ENCODE measurements at regions not wholly inside any gene's neighbourhood (a gene's known extent, or its start where the extent isn't known, plus 50 kb on each side); places are given as distances from the start of the nearest gene placed in this dataset.
"Not testable (repeated sequence)": the region's sequence is repeated elsewhere in the genome, so short reads cannot be mapped to it uniquely, and the experiment has no call there.

GRCh38 chrX:5702890-5703289, 525.8 kb downstream of the NLGN4X start:
- H3K9me3 Mint-ChIP-seq = peaks cover 0 to 4% (median 0%) of the 10 kb centered on the region in 7 donors
- Histone ChIP-seq H3K9me3 (ENCODE audit: control insufficient read depth in 2 of 2, low read length in 2 of 2) (no peaks in the 10 kb centered on the region), H3K36me3 (ENCODE audit: control insufficient read depth, insufficient read depth, low read length) (no peaks in the 10 kb centered on the region), H3K4me1 (ENCODE audit: control insufficient read depth, insufficient read depth, low read length, poor library complexity, severe bottlenecking) (no peaks in the 10 kb centered on the region), H3K27me3 (ENCODE audit: control insufficient read depth, insufficient read depth, low read length) (no peaks in the 10 kb centered on the region), H3K4me3 (ENCODE audit: low read depth, low read length) (no peak overlapping the region), H3K27ac (ENCODE audit: insufficient read depth, low read length, poor library complexity, severe bottlenecking) (no peak overlapping the region)
- ATAC-seq (ENCODE audit: low read depth in 2 of 2) = no peak
- no peaks in the 10 kb centered on the region for H3K27me3 Mint-ChIP-seq
- no peaks in the 10 kb centered on the region for H3K36me3 Mint-ChIP-seq
- no peak overlapping the region for H3K4me3 Mint-ChIP-seq
- H3K27ac Mint-ChIP-seq = no peak overlapping the region
- no peak for DNase-seq
- H3K4me1 Mint-ChIP-seq = no peaks in the 10 kb centered on the region

DNA sequence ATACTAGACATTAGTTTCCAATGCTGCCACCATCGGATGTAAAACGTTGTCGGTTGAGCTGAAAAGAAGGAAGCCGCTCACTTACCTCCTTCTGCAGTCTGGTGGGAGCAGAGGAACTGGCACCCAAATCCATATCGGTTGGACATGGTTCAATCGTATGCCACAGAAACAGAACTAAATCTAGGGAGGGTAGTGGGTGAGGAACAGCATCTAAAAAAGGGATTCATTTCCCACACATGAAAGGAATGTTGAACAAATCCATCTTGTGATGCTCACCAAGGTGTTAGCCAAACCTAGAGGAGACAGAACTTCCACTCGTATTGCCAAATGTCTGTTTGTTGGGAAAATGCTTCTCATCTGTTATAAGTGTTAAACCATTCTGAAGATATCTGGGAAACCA, 532.7 kb downstream of the NLGN4X start:
- H3K4me3 ChIP-seq (ENCODE audit: low read depth, low read length) = no peak overlapping the region
- Mint-ChIP-seq H3K36me3 (no peaks in the 10 kb centered on the region), H3K27ac (no peak overlapping the region), H3K9me3 (peaks cover 0 to 8% (median 1%) of the 10 kb centered on the region in 7 donors), H3K4me3 (no peak overlapping the region), H3K4me1 (no peaks in the 10 kb centered on the region), H3K27me3 (no peaks in the 10 kb centered on the region)
- no peaks in the 10 kb centered on the region for H3K27me3 ChIP-seq (ENCODE audit: control insufficient read depth, insufficient read depth, low read length)
- H3K4me1 ChIP-seq (ENCODE audit: control insufficient read depth, insufficient read depth, low read length, poor library complexity, severe bottlenecking) = no peaks in the 10 kb centered on the region
- no peaks in the 10 kb centered on the region for H3K9me3 ChIP-seq (ENCODE audit: control insufficient read depth in 2 of 2, low read length in 2 of 2)
- no peak for ATAC-seq (ENCODE audit: low read depth in 2 of 2)
- H3K27ac ChIP-seq (ENCODE audit: insufficient read depth, low read length, poor library complexity, severe bottlenecking) = no peak overlapping the region
- no peaks in the 10 kb centered on the region for H3K36me3 ChIP-seq (ENCODE audit: control insufficient read depth, insufficient read depth, low read length)
- DNase-seq = no peak

DNA sequence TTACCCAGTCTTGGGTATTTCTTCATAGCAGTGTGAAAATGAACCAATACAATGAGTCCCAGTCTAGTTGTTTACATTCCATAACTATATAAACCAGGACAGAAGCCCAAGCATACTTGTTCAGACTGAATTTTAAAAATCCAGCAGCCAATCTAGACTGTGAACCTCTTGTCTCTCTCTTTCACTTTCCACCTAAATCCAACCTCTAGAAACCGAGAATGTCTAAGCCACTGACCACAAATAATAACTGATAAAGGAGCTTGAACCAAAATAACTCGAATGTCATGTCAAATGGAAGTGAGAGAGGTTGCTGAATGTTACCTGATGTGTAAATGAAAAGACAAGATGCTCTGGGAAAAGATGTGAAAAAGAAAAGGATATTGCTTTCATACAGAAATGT, 544.7 kb downstream of the NLGN4X start:
- H3K4me3 ChIP-seq (ENCODE audit: low read depth, low read length) = no peak overlapping the region
- H3K27ac ChIP-seq (ENCODE audit: insufficient read depth, low read length, poor library complexity, severe bottlenecking) = no peak overlapping the region
- no peaks in the 10 kb centered on the region for H3K27me3 ChIP-seq (ENCODE audit: control insufficient read depth, insufficient read depth, low read length)
- H3K36me3 ChIP-seq (ENCODE audit: control insufficient read depth, insufficient read depth, low read length) = no peaks in the 10 kb centered on the region
- no peak overlapping the region for H3K27ac Mint-ChIP-seq
- ATAC-seq (ENCODE audit: low read depth in 2 of 2) = no peak
- no peaks in the 10 kb centered on the region for H3K36me3 Mint-ChIP-seq
- no peaks in the 10 kb centered on the region for H3K9me3 ChIP-seq (ENCODE audit: control insufficient read depth in 2 of 2, low read length in 2 of 2)
- no peak for DNase-seq
- H3K4me1 ChIP-seq (ENCODE audit: control insufficient read depth, insufficient read depth, low read length, poor library complexity, severe bottlenecking) = no peaks in the 10 kb centered on the region
- H3K4me3 Mint-ChIP-seq = no peak overlapping the region
- H3K4me1 Mint-ChIP-seq = no peaks in the 10 kb centered on the region
- H3K27me3 Mint-ChIP-seq = no peaks in the 10 kb centered on the region
- peaks cover 0 to 15% (median 2%) of the 10 kb centered on the region in 7 donors for H3K9me3 Mint-ChIP-seq

DNA sequence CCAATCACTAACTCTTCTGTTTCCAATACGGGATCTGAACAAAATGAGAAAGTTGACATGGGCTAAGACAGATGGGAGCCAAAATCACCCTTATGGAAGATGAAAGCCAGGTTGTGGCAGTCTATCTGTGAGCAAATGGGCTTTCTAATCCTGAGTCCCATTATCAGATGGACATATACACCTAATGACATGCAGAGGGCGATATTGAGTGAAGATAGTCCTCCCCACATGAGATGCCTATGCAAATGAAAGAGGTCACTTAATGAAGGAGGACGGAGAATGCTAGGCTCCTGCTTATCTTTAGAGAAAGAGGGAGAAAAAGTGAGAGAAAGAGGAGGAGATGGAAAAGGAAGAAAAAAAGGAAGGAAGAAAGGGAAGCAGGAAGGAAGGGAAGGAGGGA, 547.5 kb downstream of the NLGN4X start:
- H3K36me3 ChIP-seq (ENCODE audit: control insufficient read depth, insufficient read depth, low read length) = no peaks in the 10 kb centered on the region
- H3K9me3 Mint-ChIP-seq = peaks cover 0 to 16% (median 2%) of the 10 kb centered on the region in 7 donors
- no peaks in the 10 kb centered on the region for H3K4me1 ChIP-seq (ENCODE audit: control insufficient read depth, insufficient read depth, low read length, poor library complexity, severe bottlenecking)
- H3K4me3 ChIP-seq (ENCODE audit: low read depth, low read length) = no peak overlapping the region
- no peak overlapping the region for H3K27ac Mint-ChIP-seq
- H3K4me3 Mint-ChIP-seq = no peak overlapping the region
- no peaks in the 10 kb centered on the region for H3K27me3 ChIP-seq (ENCODE audit: control insufficient read depth, insufficient read depth, low read length)
- DNase-seq = no peak
- ATAC-seq (ENCODE audit: low read depth in 2 of 2) = no peak
- no peaks in the 10 kb centered on the region for H3K36me3 Mint-ChIP-seq
- H3K4me1 Mint-ChIP-seq = no peaks in the 10 kb centered on the region
- no peaks in the 10 kb centered on the region for H3K27me3 Mint-ChIP-seq
- H3K27ac ChIP-seq (ENCODE audit: insufficient read depth, low read length, poor library complexity, severe bottlenecking) = no peak overlapping the region
- no peaks in the 10 kb centered on the region for H3K9me3 ChIP-seq (ENCODE audit: control insufficient read depth in 2 of 2, low read length in 2 of 2)

- peaks cover 0 to 9% (median 4%) of the 10 kb centered on the region in 7 donors for H3K9me3 Mint-ChIP-seq
- Histone ChIP-seq H3K27ac (ENCODE audit: insufficient read depth, low read length, poor library complexity, severe bottlenecking) (no peak overlapping the region), H3K4me1 (ENCODE audit: control insufficient read depth, insufficient read depth, low read length, poor library complexity, severe bottlenecking) (no peaks in the 10 kb centered on the region), H3K27me3 (ENCODE audit: control insufficient read depth, insufficient read depth, low read length) (no peaks in the 10 kb centered on the region), H3K36me3 (ENCODE audit: control insufficient read depth, insufficient read depth, low read length) (no peaks in the 10 kb centered on the region), H3K9me3 (ENCODE audit: control insufficient read depth in 2 of 2, low read length in 2 of 2) (peaks cover 3 to 10% of the 10 kb centered on the region in 2 experiments), H3K4me3 (ENCODE audit: low read depth, low read length) (no peak overlapping the region)
- no peak overlapping the region for H3K27ac Mint-ChIP-seq
- no peaks in the 10 kb centered on the region for H3K27me3 Mint-ChIP-seq
- DNase-seq = no peak
- H3K4me3 Mint-ChIP-seq = no peak overlapping the region
- no peaks in the 10 kb centered on the region for H3K36me3 Mint-ChIP-seq
- no peak for ATAC-seq (ENCODE audit: low read depth in 2 of 2)
- H3K4me1 Mint-ChIP-seq = no peaks in the 10 kb centered on the region
Observed at GRCh38 chrX:5674036-5674435, 554.6 kb downstream of the NLGN4X start.

DNA sequence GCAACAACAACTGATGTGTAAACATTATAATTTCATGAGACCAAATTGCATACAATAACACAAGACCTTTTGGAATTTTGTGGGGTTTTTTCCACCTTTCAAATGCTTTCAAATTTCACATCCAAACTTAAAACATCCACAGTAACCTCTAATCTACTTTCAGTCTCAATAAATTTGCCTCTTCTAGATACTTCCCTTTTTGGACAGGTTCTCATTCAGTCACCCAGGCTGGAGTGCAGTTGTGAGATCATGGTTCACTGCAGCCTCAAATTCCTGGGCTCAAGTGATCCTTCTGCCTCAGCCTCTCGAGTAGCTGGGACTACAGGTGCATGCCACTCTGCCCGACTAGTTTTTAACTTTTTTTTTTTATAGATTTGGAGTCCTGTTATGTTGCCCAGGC, 556.6 kb downstream of the NLGN4X start:
- no peak overlapping the region for H3K4me3 Mint-ChIP-seq
- no peaks in the 10 kb centered on the region for H3K4me1 Mint-ChIP-seq
- H3K27me3 Mint-ChIP-seq = no peaks in the 10 kb centered on the region
- H3K9me3 ChIP-seq (ENCODE audit: control insufficient read depth in 2 of 2, low read length in 2 of 2) = peaks cover 5 to 10% of the 10 kb centered on the region in 2 experiments
- H3K27ac ChIP-seq (ENCODE audit: insufficient read depth, low read length, poor library complexity, severe bottlenecking) = no peak overlapping the region
- DNase-seq (no peak), ATAC-seq (ENCODE audit: low read depth in 2 of 2) (no peak)
- peaks cover 0 to 16% (median 4%) of the 10 kb centered on the region in 7 donors for H3K9me3 Mint-ChIP-seq
- no peaks in the 10 kb centered on the region for H3K36me3 Mint-ChIP-seq
- H3K4me3 ChIP-seq (ENCODE audit: low read depth, low read length) = no peak overlapping the region
- no peak overlapping the region for H3K27ac Mint-ChIP-seq
- no peaks in the 10 kb centered on the region for H3K36me3 ChIP-seq (ENCODE audit: control insufficient read depth, insufficient read depth, low read length)
- H3K27me3 ChIP-seq (ENCODE audit: control insufficient read depth, insufficient read depth, low read length) = no peaks in the 10 kb centered on the region
- H3K4me1 ChIP-seq (ENCODE audit: control insufficient read depth, insufficient read depth, low read length, poor library complexity, severe bottlenecking) = no peaks in the 10 kb centered on the region

DNA sequence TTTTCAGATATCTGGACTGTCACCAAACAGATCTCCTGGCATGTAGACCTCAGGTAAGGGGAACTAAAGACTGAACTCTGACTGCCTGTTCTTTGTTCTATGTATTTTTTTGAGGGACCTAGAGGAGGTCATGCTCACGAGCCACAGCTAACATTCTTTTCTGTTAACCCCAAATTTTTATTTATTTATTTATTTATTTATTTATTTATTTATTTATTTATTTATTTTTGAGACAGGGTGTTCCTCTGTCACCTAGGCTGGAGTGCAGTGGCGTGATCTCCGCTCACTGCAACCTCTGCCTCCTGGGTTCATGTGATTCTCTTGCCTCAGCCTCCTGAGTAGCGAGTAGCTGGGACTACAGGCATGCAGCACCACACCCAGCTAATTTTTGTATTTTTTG, 562.0 kb downstream of the NLGN4X start:
- H3K27ac ChIP-seq (ENCODE audit: insufficient read depth, low read length, poor library complexity, severe bottlenecking); H3K4me1 ChIP-seq (ENCODE audit: control insufficient read depth, insufficient read depth, low read length, poor library complexity, severe bottlenecking); H3K9me3 ChIP-seq (ENCODE audit: control insufficient read depth in 2 of 2, low read length in 2 of 2); H3K27me3 Mint-ChIP-seq; H3K36me3 ChIP-seq (ENCODE audit: control insufficient read depth, insufficient read depth, low read length); H3K27me3 ChIP-seq (ENCODE audit: control insufficient read depth, insufficient read depth, low read length); H3K27ac Mint-ChIP-seq; H3K4me1 Mint-ChIP-seq; DNase-seq; ATAC-seq (ENCODE audit: low read depth in 2 of 2); H3K4me3 Mint-ChIP-seq; H3K4me3 ChIP-seq (ENCODE audit: low read depth, low read length); H3K36me3 Mint-ChIP-seq: not testable (repeated sequence)
- H3K9me3 Mint-ChIP-seq = peaks cover 0 to 26% (median 4%) of the 10 kb centered on the region in 7 donors

DNA sequence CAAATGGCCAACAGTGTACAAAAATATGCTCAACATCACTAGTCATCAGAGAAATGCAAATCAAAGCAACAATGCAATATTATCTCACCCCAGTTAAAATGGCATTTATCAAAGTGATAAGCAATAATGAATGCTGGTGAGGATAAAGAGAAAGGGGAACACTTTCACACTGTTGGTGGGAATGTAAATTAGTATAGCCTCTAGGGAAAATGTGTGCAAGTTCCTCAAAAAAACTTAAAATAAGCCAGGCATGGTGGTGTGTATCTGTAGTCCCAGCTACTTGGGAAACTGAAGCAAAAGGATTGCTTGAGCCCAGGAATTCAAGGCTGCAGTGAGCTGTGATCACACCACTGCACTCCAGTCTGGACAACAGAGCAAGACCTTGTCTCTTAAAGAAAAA, 572.1 kb downstream of the NLGN4X start:
- H3K36me3 Mint-ChIP-seq = no peaks in the 10 kb centered on the region
- Histone ChIP-seq H3K27me3 (ENCODE audit: control insufficient read depth, insufficient read depth, low read length) (no peaks in the 10 kb centered on the region), H3K27ac (ENCODE audit: insufficient read depth, low read length, poor library complexity, severe bottlenecking) (no peak overlapping the region), H3K9me3 (ENCODE audit: control insufficient read depth in 2 of 2, low read length in 2 of 2) (peaks cover 0 to 2% of the 10 kb centered on the region in 2 experiments), H3K4me1 (ENCODE audit: control insufficient read depth, insufficient read depth, low read length, poor library complexity, severe bottlenecking) (no peaks in the 10 kb centered on the region), H3K36me3 (ENCODE audit: control insufficient read depth, insufficient read depth, low read length) (no peaks in the 10 kb centered on the region), H3K4me3 (ENCODE audit: low read depth, low read length) (no peak overlapping the region)
- no peak overlapping the region for H3K4me3 Mint-ChIP-seq
- DNase-seq (no peak), ATAC-seq (ENCODE audit: low read depth in 2 of 2) (no peak)
- H3K4me1 Mint-ChIP-seq = no peaks in the 10 kb centered on the region
- no peaks in the 10 kb centered on the region for H3K27me3 Mint-ChIP-seq
- no peak overlapping the region for H3K27ac Mint-ChIP-seq
- peaks cover 0 to 16% (median 8%) of the 10 kb centered on the region in 7 donors for H3K9me3 Mint-ChIP-seq

All from CD4-positive, CD25-positive, alpha-beta regulatory T cell (primary cell).